Ishikawa (cell line): ENCODE measurements at regions not wholly inside any gene's neighbourhood (a gene's known extent, or its start where the extent isn't known, plus 50 kb on each side); places are given as distances from the start of the nearest gene placed in this dataset.

Experiments
- CREB1 ChIP-seq: IDR thresholded peaks from 2 replicates; pipeline ENCODE4 v1.6.1; 2012; ENCODE audit warnings: low read depth
- EP300 ChIP-seq: IDR thresholded peaks from 2 replicates; pipeline ENCODE4 v1.6.1; 2012; ENCODE audit warnings: borderline replicate concordance
- FOXM1 ChIP-seq: IDR thresholded peaks from 2 replicates; pipeline ENCODE4 v1.6.1; 2012; ENCODE audit warnings: low read depth, borderline replicate concordance
- RAD21 ChIP-seq: IDR thresholded peaks from 2 replicates; pipeline ENCODE4 v1.6.1; 2012; ENCODE audit warnings: low read depth
- REST ChIP-seq: IDR thresholded peaks from 2 replicates; pipeline ENCODE4 v1.6.1; 2012; ENCODE audit warnings: low read depth, mild to moderate bottlenecking
- TCF12 ChIP-seq: IDR thresholded peaks from 2 replicates; pipeline ENCODE4 v1.6.1; 2012; ENCODE audit warnings: low read depth

GRCh38 chr2:133816037-133816436 is 247.8 kb upstream of the NCKAP5 start:
- TF ChIP-seq CREB1 (no peak), FOXM1 (no peak), TCF12 (no peak), EP300 (no peak), RAD21 (no peak), REST (no peak)
